CD14-positive monocyte (primary cell): ENCODE measurements at regions not wholly inside any gene's neighbourhood (a gene's known extent, or its start where the extent isn't known, plus 50 kb on each side); places are given as distances from the start of the nearest gene placed in this dataset.
"Not testable (repeated sequence)": the region's sequence is repeated elsewhere in the genome, so short reads cannot be mapped to it uniquely, and the experiment has no call there.

ENCODE experiments used
- DNase-seq, 3 donors: peaks; one replicate each; pipeline ENCODE4 v3.0.0-alpha.2; 2011 to 2022
- H2AFZ ChIP-seq: 2 replicates; pipeline ENCODE4 v1.6.0; 2012; ENCODE audit warnings: mild to moderate bottlenecking, low read depth, low read length, inconsistent platforms; ENCODE audit not compliant: insufficient read depth, poor library complexity, severe bottlenecking
- H3K27ac ChIP-seq, 2 donors: 1 replicate in 1 of 2; 2 replicates in 1 of 2; pipeline ENCODE4 v1.5.1; 2012 to 2013; ENCODE audit warnings: low read length in 2 of 2, control low read depth in 1 of 2, inconsistent platforms in 1 of 2, low read depth in 1 of 2, mild to moderate bottlenecking in 1 of 2
- H3K27me3 ChIP-seq, 2 donors: one replicate each; pipeline versions ENCODE4 v1.6.0 to v1.6.1; 2011 to 2013; ENCODE audit warnings: low read length in 2 of 2; ENCODE audit not compliant: control insufficient read depth in 2 of 2, insufficient read depth in 2 of 2
- H3K36me3 ChIP-seq, 2 donors: replicated peaks in 1 of 2; 1 replicate in 1 of 2; 2 replicates in 1 of 2; pipeline versions ENCODE4 v1.5.1 to v1.6.1; 2012 to 2013; ENCODE audit warnings: low read length in 2 of 2, control low read depth in 1 of 2, inconsistent platforms in 1 of 2, mild to moderate bottlenecking in 1 of 2; ENCODE audit not compliant: insufficient read depth in 2 of 2, control insufficient read depth in 1 of 2
- H3K4me1 ChIP-seq, 2 donors: 1 replicate in 1 of 2; 2 replicates in 1 of 2; pipeline versions ENCODE4 v1.5.1 to v1.6.1; 2012 to 2013; ENCODE audit warnings: low read length in 2 of 2, control low read depth in 1 of 2, inconsistent platforms in 1 of 2, mild to moderate bottlenecking in 1 of 2, moderate library complexity in 1 of 2; ENCODE audit not compliant: insufficient read depth in 2 of 2, control insufficient read depth in 1 of 2
- H3K4me2 ChIP-seq: replicated peaks from 2 replicates; pipeline ENCODE3; 2012; ENCODE audit warnings: low read length, moderate library complexity, mild to moderate bottlenecking; ENCODE audit not compliant: poor library complexity, severe bottlenecking; ENCODE audit errors: extremely low read depth
- H3K4me3 ChIP-seq, 3 experiments: fragments of 200-600 bp in 1 of 3; sonication (generic) in 1 of 3; replicated peaks in 1 of 3; 1 replicate in 2 of 3; 2 replicates in 1 of 3; pipeline ENCODE4 v1.5.1; 2011 to 2013; ENCODE audit warnings: low read length in 3 of 3, mild to moderate bottlenecking in 3 of 3, control low read depth in 2 of 3, low read depth in 2 of 3, inconsistent platforms in 1 of 3, moderate library complexity in 1 of 3
- H3K79me2 ChIP-seq: 2 replicates; pipeline ENCODE4 v1.6.0; 2012; ENCODE audit warnings: mild to moderate bottlenecking, control low read depth, inconsistent platforms, low read length, moderate library complexity; ENCODE audit not compliant: insufficient read depth
- H3K9ac ChIP-seq: 2 replicates; pipeline ENCODE4 v1.6.0; 2017; ENCODE audit warnings: low read length, mild to moderate bottlenecking; ENCODE audit not compliant: insufficient read depth, poor library complexity, severe bottlenecking
- H3K9me3 ChIP-seq, 2 donors: replicated peaks in 1 of 2; 1 replicate in 1 of 2; 2 replicates in 1 of 2; pipeline versions ENCODE4 v1.5.1 to v1.6.1; 2012 to 2013; ENCODE audit warnings: low read length in 2 of 2, control low read depth in 1 of 2; ENCODE audit not compliant: control insufficient read depth in 1 of 2, insufficient read depth in 1 of 2
- H4K20me1 ChIP-seq: 2 replicates; pipeline ENCODE4 v1.6.0; 2012; ENCODE audit warnings: mild to moderate bottlenecking, low read length, control low read depth, moderate library complexity; ENCODE audit not compliant: insufficient read depth
- H3K27ac Mint-ChIP-seq, 7 donors: one replicate each; pipeline ENCODE4 v1.8.0; 2020; ENCODE audit warnings: mild to moderate bottlenecking in 7 of 7, mixed read lengths in 7 of 7, moderate library complexity in 6 of 7, inconsistent platforms in 2 of 7
- H3K27me3 Mint-ChIP-seq, 3 donors: one replicate each; pipeline ENCODE4 v1.8.0; 2021 to 2022; ENCODE audit warnings: low read depth in 3 of 3, mild to moderate bottlenecking in 3 of 3, mixed read lengths in 3 of 3, moderate library complexity in 3 of 3, inconsistent platforms in 1 of 3
- H3K36me3 Mint-ChIP-seq, 2 donors: one replicate each; pipeline ENCODE4 v1.8.0; 2020; ENCODE audit warnings: mixed read lengths in 2 of 2, inconsistent platforms in 1 of 2, mild to moderate bottlenecking in 1 of 2
- H3K4me1 Mint-ChIP-seq: one replicate; pipeline ENCODE4 v1.8.0; 2020; ENCODE audit warnings: mild to moderate bottlenecking, mixed read lengths
- H3K4me3 Mint-ChIP-seq, 2 donors: one replicate each; pipeline ENCODE4 v1.8.0; 2020; ENCODE audit warnings: mild to moderate bottlenecking in 2 of 2, mixed read lengths in 2 of 2, moderate library complexity in 1 of 2
- H3K9me3 Mint-ChIP-seq, 7 donors: one replicate each; pipeline ENCODE4 v1.8.0; 2020 to 2022; ENCODE audit warnings: mixed read lengths in 7 of 7, mild to moderate bottlenecking in 6 of 7, moderate library complexity in 6 of 7, inconsistent platforms in 2 of 7
- whole genome bisulfite sequencing: methylation state at CpG from one replicate; pipeline ENCODE4 v1.1.5; 2013; ENCODE audit warnings: missing lambda C conversion rate; ENCODE audit not compliant: insufficient coverage; 5-methylcytosine and 5-hydroxymethylcytosine counted together
- intact Hi-C, 2 donors: fragments of 100-400 bp; cut with micrococcal nuclease; formaldehyde crosslinking; loops; one replicate each; pipeline versions ENCODE4 v1.15.0 to v1.15.1; 2023
- TF ChIP-seq, protein P1 (sequence below): fragments of 200-600 bp; IDR thresholded peaks from one replicate; pipeline ENCODE4 v1.8.0; 2022; ENCODE audit warnings: antibody characterized with exemption, mild to moderate bottlenecking

DNA sequence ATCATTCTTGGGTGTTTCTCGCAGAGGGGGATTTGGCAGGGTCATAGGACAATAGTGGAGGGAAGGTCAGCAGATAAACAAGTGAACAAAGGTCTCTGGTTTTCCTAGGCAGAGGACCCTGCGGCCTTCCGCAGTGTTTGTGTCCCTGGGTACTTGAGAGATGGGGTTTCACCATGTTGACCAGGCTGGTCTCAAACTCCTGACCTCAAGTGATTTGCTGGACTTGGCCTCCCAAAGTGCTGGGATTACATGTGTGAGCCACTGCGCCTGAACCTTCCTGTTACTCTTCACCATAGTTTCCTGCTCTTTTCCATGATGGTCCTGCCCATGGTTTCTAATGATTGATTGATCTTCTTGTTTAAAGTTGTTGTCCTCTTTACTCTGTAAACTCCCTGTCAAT is 207.9 kb downstream of the BCAS1 start:
- H3K27ac ChIP-seq, H3K79me2 ChIP-seq, H3K36me3 Mint-ChIP-seq, H3K9ac ChIP-seq, H3K27ac Mint-ChIP-seq, intact Hi-C loops, H4K20me1 ChIP-seq, H3K9me3 Mint-ChIP-seq, H3K9me3 ChIP-seq, H3K4me3 ChIP-seq, H3K27me3 ChIP-seq, H3K4me2 ChIP-seq, DNase-seq, H3K27me3 Mint-ChIP-seq, H3K36me3 ChIP-seq, H2AFZ ChIP-seq, H3K4me3 Mint-ChIP-seq: not testable (repeated sequence)
- H3K4me1 ChIP-seq = peaks cover 22 to 32% of the 10 kb centered on the region in 2 donors
- WGBS = no CpG with 5 or more reads among the region's 4 CpGs
- peaks cover 34% of the 10 kb centered on the region for H3K4me1 Mint-ChIP-seq

DNA sequence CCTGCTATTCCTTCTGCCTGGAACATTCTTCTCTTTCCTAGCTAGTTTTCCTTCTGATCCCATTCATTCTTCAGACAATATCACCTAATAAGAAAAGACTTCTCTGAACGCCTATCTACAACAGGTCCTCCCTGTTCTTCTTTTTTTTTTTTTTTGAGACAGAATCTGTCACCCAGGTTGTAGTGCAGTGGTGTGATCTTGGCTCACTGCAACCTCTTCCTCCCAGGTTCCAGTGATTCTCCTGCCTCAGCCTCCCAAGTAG is 208.3 kb downstream of the BCAS1 start:
- no CpG with 5 or more reads among the region's 1 CpG for WGBS
- H3K4me3 ChIP-seq, H3K27me3 Mint-ChIP-seq, DNase-seq, H4K20me1 ChIP-seq, H3K36me3 ChIP-seq, H3K36me3 Mint-ChIP-seq, H3K9me3 ChIP-seq, H3K9ac ChIP-seq, intact Hi-C loops, H3K79me2 ChIP-seq, H3K27ac ChIP-seq, H3K4me3 Mint-ChIP-seq, H3K9me3 Mint-ChIP-seq, H2AFZ ChIP-seq, H3K4me2 ChIP-seq, H3K27me3 ChIP-seq, H3K27ac Mint-ChIP-seq: not testable (repeated sequence)
- H3K4me1 ChIP-seq = peaks cover 22 to 28% of the 10 kb centered on the region in 2 donors
- peaks cover 30% of the 10 kb centered on the region for H3K4me1 Mint-ChIP-seq

DNA sequence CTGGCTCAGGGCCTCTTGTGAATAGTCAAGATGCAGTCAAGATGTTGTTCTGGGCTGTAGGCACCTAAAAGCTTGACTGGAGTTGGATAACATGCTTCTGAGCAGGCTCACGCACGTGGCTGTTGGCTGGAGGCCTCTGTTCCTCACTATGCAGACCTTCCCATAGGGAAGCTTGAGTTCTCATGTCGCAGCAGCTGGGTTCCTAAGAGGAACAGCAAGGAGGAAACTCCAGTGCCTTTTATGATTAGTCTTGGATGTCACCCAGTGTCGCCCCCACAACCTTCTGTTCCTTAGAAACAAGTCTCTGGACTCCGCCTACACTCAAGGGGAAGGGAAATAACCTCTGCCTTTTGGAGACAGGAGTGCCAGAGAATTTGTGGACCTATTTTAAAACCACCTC is 210.7 kb downstream of the BCAS1 start:
- no peak overlapping the region for H3K4me3 ChIP-seq
- TF ChIP-seq, protein P1, sequence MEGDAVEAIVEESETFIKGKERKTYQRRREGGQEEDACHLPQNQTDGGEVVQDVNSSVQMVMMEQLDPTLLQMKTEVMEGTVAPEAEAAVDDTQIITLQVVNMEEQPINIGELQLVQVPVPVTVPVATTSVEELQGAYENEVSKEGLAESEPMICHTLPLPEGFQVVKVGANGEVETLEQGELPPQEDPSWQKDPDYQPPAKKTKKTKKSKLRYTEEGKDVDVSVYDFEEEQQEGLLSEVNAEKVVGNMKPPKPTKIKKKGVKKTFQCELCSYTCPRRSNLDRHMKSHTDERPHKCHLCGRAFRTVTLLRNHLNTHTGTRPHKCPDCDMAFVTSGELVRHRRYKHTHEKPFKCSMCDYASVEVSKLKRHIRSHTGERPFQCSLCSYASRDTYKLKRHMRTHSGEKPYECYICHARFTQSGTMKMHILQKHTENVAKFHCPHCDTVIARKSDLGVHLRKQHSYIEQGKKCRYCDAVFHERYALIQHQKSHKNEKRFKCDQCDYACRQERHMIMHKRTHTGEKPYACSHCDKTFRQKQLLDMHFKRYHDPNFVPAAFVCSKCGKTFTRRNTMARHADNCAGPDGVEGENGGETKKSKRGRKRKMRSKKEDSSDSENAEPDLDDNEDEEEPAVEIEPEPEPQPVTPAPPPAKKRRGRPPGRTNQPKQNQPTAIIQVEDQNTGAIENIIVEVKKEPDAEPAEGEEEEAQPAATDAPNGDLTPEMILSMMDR = no peak
- no peak overlapping the region for H3K9ac ChIP-seq
- no peak overlapping the region for H3K27ac ChIP-seq
- no peaks in the 10 kb centered on the region for H3K9me3 Mint-ChIP-seq
- no peaks in the 10 kb centered on the region for H3K9me3 ChIP-seq
- peaks cover 19 to 26% of the 10 kb centered on the region in 2 donors for H3K4me1 ChIP-seq
- no CpG with 5 or more reads among the region's 5 CpGs for WGBS
- H3K27me3 ChIP-seq = no peaks in the 10 kb centered on the region
- H3K36me3 ChIP-seq = no peaks in the 10 kb centered on the region
- no peaks in the 10 kb centered on the region for H3K79me2 ChIP-seq
- H3K36me3 Mint-ChIP-seq = no peaks in the 10 kb centered on the region
- no peaks in the 10 kb centered on the region for H4K20me1 ChIP-seq
- H3K4me3 Mint-ChIP-seq = no peak overlapping the region
- no peak overlapping the region for H3K4me2 ChIP-seq
- H3K27me3 Mint-ChIP-seq = peaks cover 0 to 3% (median 0%) of the 10 kb centered on the region in 3 donors
- H3K4me1 Mint-ChIP-seq = peaks cover 28% of the 10 kb centered on the region
- intact Hi-C loops = no loop called here
- no peak for DNase-seq
- H2AFZ ChIP-seq = no peak overlapping the region
- no peak overlapping the region for H3K27ac Mint-ChIP-seq

DNA sequence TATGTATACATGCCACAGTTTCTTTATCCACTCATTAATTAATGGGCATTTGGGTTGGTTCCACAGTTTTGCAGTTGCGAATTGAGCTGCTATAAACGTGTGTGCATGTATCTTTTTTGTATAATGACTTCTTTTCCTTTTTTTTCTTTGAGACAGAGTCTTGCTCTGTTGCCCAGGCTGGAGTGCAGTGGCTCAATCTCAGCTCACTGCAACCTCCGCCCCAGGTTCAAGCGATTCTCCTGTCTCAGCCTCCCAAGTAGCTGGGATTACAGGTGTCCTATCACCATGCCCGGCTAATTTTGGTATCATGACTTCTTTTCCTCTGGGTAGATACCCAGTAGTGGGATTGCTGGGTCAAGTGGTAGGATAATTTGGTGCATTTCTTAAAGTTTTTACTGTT is 211.4 kb downstream of the BCAS1 start:
- H3K79me2 ChIP-seq, H3K9me3 ChIP-seq, H3K9ac ChIP-seq, H3K4me3 Mint-ChIP-seq, H2AFZ ChIP-seq, DNase-seq, H3K27ac Mint-ChIP-seq, H3K27me3 Mint-ChIP-seq, H4K20me1 ChIP-seq, H3K4me2 ChIP-seq, H3K9me3 Mint-ChIP-seq, H3K36me3 ChIP-seq, intact Hi-C loops, H3K27me3 ChIP-seq, H3K36me3 Mint-ChIP-seq, H3K4me3 ChIP-seq, H3K27ac ChIP-seq: not testable (repeated sequence)
- no CpG with 5 or more reads among the region's 5 CpGs for WGBS
- peaks cover 19 to 26% of the 10 kb centered on the region in 2 donors for H3K4me1 ChIP-seq
- H3K4me1 Mint-ChIP-seq = peaks cover 28% of the 10 kb centered on the region
